Thoracic aorta (tissue), 2 donors: ENCODE measurements at regions not wholly inside any gene's neighbourhood (a gene's known extent, or its start where the extent isn't known, plus 50 kb on each side); places are given as distances from the start of the nearest gene placed in this dataset.
A peak's percentile ranks its signal among the peaks of the same experiment; 100 is the strongest.

Experiments
- ATAC-seq: fragments of 150-250 bp; one replicate; pipeline ENCODE4 v1.8.0; 2017; ENCODE audit warnings: low read depth; ENCODE audit not compliant: insufficient number of reproducible peaks, low FRiP score
- DNase-seq: peaks from one replicate; pipeline ENCODE4 v3.0.0-alpha.2; 2020; ENCODE audit warnings: low spot score
- H3K27ac ChIP-seq, 2 donors: fragments of 200-600 bp; sonication (generic); 1 replicate in 1 of 2; 2 replicates in 1 of 2; pipeline ENCODE4 v1.5.1; 2016; ENCODE audit warnings: mild to moderate bottlenecking in 2 of 2, moderate library complexity in 2 of 2
- H3K27me3 ChIP-seq: fragments of 200-600 bp; sonication (generic); replicated peaks from 2 replicates; pipeline ENCODE4 v1.6.0; 2016; ENCODE audit warnings: mild to moderate bottlenecking; ENCODE audit not compliant: insufficient read depth
- H3K36me3 ChIP-seq: fragments of 200-600 bp; sonication (generic); one replicate; pipeline ENCODE4 v1.5.1; 2016
- H3K4me1 ChIP-seq, 2 donors: fragments of 200-600 bp; sonication (generic); 1 replicate in 1 of 2; 2 replicates in 1 of 2; pipeline versions ENCODE4 v1.5.1 to v1.6.0; 2016; ENCODE audit warnings: low read depth in 2 of 2, mild to moderate bottlenecking in 1 of 2; ENCODE audit not compliant: control insufficient read depth in 1 of 2
- H3K4me3 ChIP-seq: fragments of 200-600 bp; sonication (generic); 2 replicates; pipeline ENCODE4 v1.5.1; 2016; ENCODE audit warnings: mild to moderate bottlenecking
- H3K9me3 ChIP-seq: fragments of 200-600 bp; sonication (generic); 2 replicates; pipeline ENCODE4 v1.5.1; 2016
- CTCF ChIP-seq: fragments of 200-600 bp; sonication (generic); IDR thresholded peaks from one replicate; pipeline ENCODE4 v1.5.1; 2019; ENCODE audit warnings: antibody characterized with exemption

- Histone ChIP-seq H3K36me3 (no peaks in the 10 kb centered on the region), H3K4me1 (peaks cover 5 to 13% of the 10 kb centered on the region in 2 donors), H3K27ac (peak overlapping the region; percentile 71 to 79), H3K4me3 (peak overlapping the region; percentile 79), H3K9me3 (no peaks in the 10 kb centered on the region), H3K27me3 (no peaks in the 10 kb centered on the region)
- TF ChIP-seq CTCF, result no peak
- ATAC-seq (peak; percentile 76), DNase-seq (peak; percentile 13)
These were observed 858.7 kb downstream of the USP25 start for GRCh38 chr21:16588433-16588860.

DNA sequence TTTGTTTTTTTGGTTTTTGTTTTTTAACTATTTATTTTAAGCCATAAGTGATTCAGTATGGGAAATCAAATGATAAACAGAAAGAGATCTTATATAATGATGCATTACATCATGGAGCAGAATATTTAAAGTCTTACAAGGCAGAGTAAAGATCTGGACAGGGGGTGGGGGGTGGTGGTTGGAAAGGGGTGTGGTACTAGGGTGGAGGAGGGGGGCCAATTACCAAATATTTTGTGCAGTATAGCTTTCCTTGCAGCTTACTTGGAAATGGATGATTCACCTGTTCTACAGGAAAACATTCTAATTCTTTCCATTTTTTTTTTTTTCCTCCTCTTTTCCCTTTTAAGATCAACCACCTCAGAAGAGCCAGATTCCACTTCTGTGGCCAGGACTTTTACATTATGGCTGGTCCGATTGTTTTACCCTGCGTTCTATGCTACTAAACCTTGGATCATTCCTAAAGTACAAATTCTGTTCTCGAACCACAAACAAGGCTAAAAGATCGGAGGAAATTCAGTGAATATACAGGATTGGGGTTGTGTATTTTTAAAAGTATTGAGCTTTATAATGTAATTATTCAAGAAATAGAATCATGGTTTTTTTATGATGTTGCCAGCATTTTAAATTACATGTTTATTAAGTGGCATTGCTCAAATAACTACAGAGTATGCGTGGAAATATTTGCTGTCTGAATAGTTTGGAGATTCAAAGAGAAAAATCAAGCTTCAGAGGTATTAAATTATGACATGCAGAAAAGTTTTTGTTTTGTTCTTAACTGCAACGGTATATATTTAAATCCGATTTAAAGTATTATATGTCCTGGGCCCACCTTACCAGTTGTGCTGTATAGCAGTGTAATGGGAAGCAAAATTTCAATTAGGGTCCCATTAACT, 859.5 kb downstream of the USP25 start:
- ATAC-seq, result no peak
- H3K27me3 ChIP-seq, result no peaks in the 10 kb centered on the region
- no peak for TF ChIP-seq CTCF
- no peaks in the 10 kb centered on the region for H3K36me3 ChIP-seq
- peaks cover 4 to 13% of the 10 kb centered on the region in 2 donors for H3K4me1 ChIP-seq
- no peak for DNase-seq
- H3K27ac ChIP-seq, result peak overlapping the region; percentile 71 to 79
- peak overlapping the region; percentile 79 for H3K4me3 ChIP-seq
- H3K9me3 ChIP-seq, result no peaks in the 10 kb centered on the region

- no peak overlapping the region for H3K27ac ChIP-seq
These were observed 860.4 kb downstream of the USP25 start for GRCh38 chr21:16590186-16590585.

GRCh38 chr21:16590641-16591292, 861.0 kb downstream of the USP25 start:
- H3K4me1 ChIP-seq, result peaks cover 0 to 13% of the 10 kb centered on the region in 2 donors
- H3K4me3 ChIP-seq, result no peak overlapping the region
- no peak for ATAC-seq
- no peaks in the 10 kb centered on the region for H3K9me3 ChIP-seq
- no peaks in the 10 kb centered on the region for H3K36me3 ChIP-seq
- H3K27ac ChIP-seq, result no peak overlapping the region
- no peak for DNase-seq
- H3K27me3 ChIP-seq, result no peaks in the 10 kb centered on the region
- TF ChIP-seq CTCF, result no peak

More at GRCh38 chr21:16590186-16590585, 860.4 kb downstream of the USP25 start:
- no peak overlapping the region for H3K4me3 ChIP-seq
- H3K9me3 ChIP-seq, result no peaks in the 10 kb centered on the region
- no peak for TF ChIP-seq CTCF
- peaks cover 0 to 13% of the 10 kb centered on the region in 2 donors for H3K4me1 ChIP-seq
- H3K27me3 ChIP-seq, result no peaks in the 10 kb centered on the region
- DNase-seq (no peak), ATAC-seq (no peak)
- no peaks in the 10 kb centered on the region for H3K36me3 ChIP-seq

DNA sequence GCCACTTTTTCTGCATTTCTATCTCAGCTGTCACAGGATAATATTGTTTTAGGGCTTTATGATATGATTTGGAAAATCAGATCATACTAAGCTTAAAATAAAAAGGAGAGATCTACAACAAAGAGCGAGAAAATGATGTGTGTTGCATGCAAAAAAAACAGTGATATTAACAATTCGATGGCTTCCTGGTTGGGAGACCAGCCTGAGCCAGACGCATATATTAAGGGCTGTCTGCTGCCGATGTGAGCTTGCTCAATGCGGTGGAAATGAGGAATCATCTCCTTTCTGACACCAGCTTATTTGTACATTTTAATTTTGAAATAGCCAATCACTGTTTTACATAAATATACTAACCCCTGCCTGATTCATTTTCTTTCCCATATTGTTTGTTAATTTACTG, 862.6 kb downstream of the USP25 start:
- Histone ChIP-seq H3K27ac (no peak overlapping the region), H3K9me3 (no peaks in the 10 kb centered on the region), H3K27me3 (no peaks in the 10 kb centered on the region), H3K4me1 (peaks cover 0 to under 1% of the 10 kb centered on the region in 2 donors), H3K4me3 (no peak overlapping the region), H3K36me3 (no peaks in the 10 kb centered on the region)
- ATAC-seq (no peak), DNase-seq (no peak)
- no peak for TF ChIP-seq CTCF
